GM12878 (cell line): ENCODE measurements at regions not wholly inside any gene's neighbourhood (a gene's known extent, or its start where the extent isn't known, plus 50 kb on each side); places are given as distances from the start of the nearest gene placed in this dataset.

ENCODE experiments used
- ATAC-seq: fragments of 200-7000 bp; cut with Tn5 transposase; 3 replicates; pipeline ENCODE4 v1.9.1; 2020; ENCODE audit warnings: mild to moderate bottlenecking, moderate library complexity
- BruUV-seq: library from RNA; stranded (reverse); fragments of 400-500 nt; replicated peaks from 2 replicates; lab custom pipeline; 2021; lab: Mats Ljungman, UMichigan
- CTCF ChIA-PET: fragments of 300-600 bp; sonication (Branson Sonifier 250); formaldehyde crosslinking; extraction: SDS; loops from one replicate; lab custom pipeline; 2021; ENCODE audit warnings: inconsistent platforms; lab: Yijun Ruan, JAX
- POLR2A ChIA-PET: fragments of 350-600 bp; formaldehyde crosslinking; extraction: SDS; loops from one replicate; lab custom pipeline; 2021; ENCODE audit warnings: inconsistent platforms; lab: Charles Lee
- RAD21 ChIA-PET: fragments of 300-600 bp; sonication (Branson Sonifier 250); formaldehyde crosslinking; loops from one replicate; lab custom pipeline; 2023; ENCODE audit warnings: antibody characterized with exemption; ENCODE audit not compliant: unreplicated experiment; lab: Charles Lee
- SMC1A ChIA-PET: fragments of 300-600 bp; sonication (Branson Sonifier 250); formaldehyde crosslinking; loops from one replicate; lab custom pipeline; 2023; ENCODE audit not compliant: unreplicated experiment, uncharacterized antibody; lab: Charles Lee
- DNase-seq: peaks from one replicate; pipeline ENCODE4 v3.0.0-alpha.2; 2011; ENCODE audit warnings: low read depth, low spot score
- FAIRE-seq: peaks from 3 replicates; lab custom pipeline; 2011; peaks lifted over from hg19 to GRCh38; lab: Jason Lieb, UNC
- H2AFZ ChIP-seq: 2 replicates; pipeline ENCODE4 v1.6.0; 2011; ENCODE audit warnings: low read depth, low read length, control low read depth; ENCODE audit not compliant: control insufficient read depth
- H3K27ac ChIP-seq: 2 replicates; pipeline ENCODE4 v1.5.1; 2011; ENCODE audit warnings: control low read depth; ENCODE audit not compliant: control insufficient read depth, insufficient read depth
- H3K27me3 ChIP-seq, 2 experiments: replicated peaks in 1 of 2; 2 replicates each; pipeline versions ENCODE4 v1.6.0 to v1.6.1; 2011; ENCODE audit warnings: low read length in 1 of 2; ENCODE audit not compliant: control insufficient read depth in 2 of 2, insufficient read depth in 2 of 2
- H3K36me3 ChIP-seq, 2 experiments: 2 replicates each; pipeline ENCODE4 v1.5.1; 2011; ENCODE audit warnings: low read length in 1 of 2; ENCODE audit not compliant: control insufficient read depth in 2 of 2, insufficient read depth in 2 of 2
- H3K4me1 ChIP-seq: 2 replicates; pipeline ENCODE4 v1.6.1; 2011; ENCODE audit warnings: mild to moderate bottlenecking, low read length, moderate library complexity, mixed read lengths; ENCODE audit not compliant: control insufficient read depth, insufficient read depth
- H3K4me2 ChIP-seq: 2 replicates; pipeline ENCODE4 v1.6.0; 2011; ENCODE audit warnings: control low read depth; ENCODE audit not compliant: control insufficient read depth, insufficient read depth
- H3K4me3 ChIP-seq: fragments of 200-600 bp; sonication (generic); 2 replicates; pipeline ENCODE4 v1.5.1; 2016
- H3K79me2 ChIP-seq: 2 replicates; pipeline ENCODE4 v1.6.0; 2011; ENCODE audit warnings: low read length; ENCODE audit not compliant: control insufficient read depth, insufficient read depth
- H3K9ac ChIP-seq: 2 replicates; pipeline ENCODE4 v1.8.0; 2011; ENCODE audit warnings: low read length, control low read depth, mixed read lengths; ENCODE audit not compliant: control insufficient read depth, insufficient read depth
- H3K9me3 ChIP-seq: replicated peaks from 3 replicates; pipeline ENCODE4 v1.5.1; 2011; ENCODE audit warnings: mild to moderate bottlenecking, low read length; ENCODE audit not compliant: control insufficient read depth, insufficient read depth
- H4K20me1 ChIP-seq: 2 replicates; pipeline ENCODE4 v1.6.0; 2011; ENCODE audit not compliant: control insufficient read depth, insufficient read depth
- IRF5 ChIP-seq: fragments of 450-650 bp; IDR thresholded peaks from 2 replicates; pipeline ENCODE4 v1.6.1; 2017; ENCODE audit warnings: borderline replicate concordance
- TCF12 ChIP-seq: IDR thresholded peaks from 2 replicates; pipeline ENCODE4 v1.6.1; 2011; ENCODE audit warnings: low read depth, mild to moderate bottlenecking, low read length
- USF2 ChIP-seq: IDR thresholded peaks from 2 replicates; pipeline ENCODE4 v1.6.1; 2011; ENCODE audit warnings: low read depth, low read length, improper control_type of control experiment, borderline replicate concordance
- WRNIP1 ChIP-seq: IDR thresholded peaks from 2 replicates; pipeline ENCODE4 v1.6.1; 2011; ENCODE audit warnings: low read depth, low read length, improper control_type of control experiment, borderline replicate concordance
- ZBTB33 ChIP-seq: fragments of 450-650 bp; IDR thresholded peaks from 2 replicates; pipeline ENCODE4 v1.6.1; 2017; ENCODE audit warnings: mild to moderate bottlenecking
- ZZZ3 ChIP-seq: IDR thresholded peaks from 2 replicates; pipeline ENCODE4 v1.6.1; 2011; ENCODE audit warnings: low read depth; ENCODE audit not compliant: control insufficient read depth, insufficient read length
- WGBS: methylation state at CpG from one replicate; pipeline ENCODE4 v1.1.6; 2016; ENCODE audit warnings: low lambda C conversion rate; ENCODE audit not compliant: insufficient replicate concordance, insufficient coverage; ENCODE audit errors: missing lambda C conversion rate; 5-methylcytosine and 5-hydroxymethylcytosine counted together
- in situ Hi-C: fragments of 300-500 bp; cut with MboI; formaldehyde crosslinking; loops from 9 replicates; pipeline ENCODE4 v1.14.3; 2018; ENCODE audit warnings: mixed read lengths
- intact Hi-C: fragments of 100-400 bp; cut with micrococcal nuclease; formaldehyde crosslinking; loops from one replicate; pipeline ENCODE4 v1.14.2; 2022; ENCODE audit not compliant: unreplicated experiment

- intact Hi-C loops, result loop anchor here (2.0 kb wide), 1 partner anchor 45 kb away; no protein-coding TSS in a partner anchor
- H3K27me3 ChIP-seq, result no peaks in the 10 kb centered on the region
- H3K4me3 ChIP-seq, result no peak overlapping the region
- in situ Hi-C loops, result no loop called here
- POLR2A ChIA-PET, result interaction anchor here (0.9 to 2.1 kb wide), 3 partner anchors 8 to 17 kb away, joined by 3 to 8 read pairs (median 3); no protein-coding TSS in a partner anchor
- H3K36me3 ChIP-seq, result 0 out of 4 replicates have a peak, but pooled peaks cover 0 to 1% of the 10 kb centered on the region in 2 experiments
- DNase-seq (no peak), FAIRE-seq (no peak)
- 84% methylated on average over 10 of the region's 10 CpGs for WGBS
- no peak overlapping the region for H2AFZ ChIP-seq
- H3K9me3 ChIP-seq, result no peaks in the 10 kb centered on the region
- peaks cover 3% of the 10 kb centered on the region; the same call in 1 of the 2 replicates for H3K4me1 ChIP-seq
- TF ChIP-seq WRNIP1 (no peak), IRF5 (no peak), USF2 (no peak), TCF12 (no peak), ZBTB33 (peak; percentile 72; the same call in 1 of the 2 replicates), ZZZ3 (no peak)
- TF ChIP-seq, all 136 proteins: peak for 1
- SMC1A ChIA-PET, result interaction anchor here (1.1 to 11.2 kb wide), 6 partner anchors 9 to 84 kb away, joined by 3 to 153 read pairs (median 5); no protein-coding TSS in a partner anchor
- CTCF ChIA-PET, result interaction anchor here (1.0 to 1.4 kb wide), 2 partner anchors 77 to 250 kb away, joined by 3 to 4 read pairs; no protein-coding TSS in a partner anchor
- no peak overlapping the region for H3K4me2 ChIP-seq
- H4K20me1 ChIP-seq, result no peaks in the 10 kb centered on the region
- no peak overlapping the region for H3K27ac ChIP-seq
- H3K9ac ChIP-seq, result no peak overlapping the region
- RAD21 ChIA-PET, result interaction anchor here (1.1 kb wide), 1 partner anchor 22 kb away, joined by 5 read pairs; no protein-coding TSS in a partner anchor
- BruUV-seq, result no TSS peak
- ATAC-seq, result no peak
- H3K79me2 ChIP-seq, result peaks cover 42% of the 10 kb centered on the region
Measured at GRCh38 chr22:42194104-42194851, 63.7 kb upstream of the CYP2D6 start.
